ENCODE measurements at regions not wholly inside any gene's neighbourhood (a gene's known extent, or its start where the extent isn't known, plus 50 kb on each side); places are given as distances from the start of the nearest gene placed in this dataset.

- no peak for DNase-seq
Measured at GRCh38 chr20:57908704-57909630, 199.2 kb upstream of the PMEPA1 start.

DNA sequence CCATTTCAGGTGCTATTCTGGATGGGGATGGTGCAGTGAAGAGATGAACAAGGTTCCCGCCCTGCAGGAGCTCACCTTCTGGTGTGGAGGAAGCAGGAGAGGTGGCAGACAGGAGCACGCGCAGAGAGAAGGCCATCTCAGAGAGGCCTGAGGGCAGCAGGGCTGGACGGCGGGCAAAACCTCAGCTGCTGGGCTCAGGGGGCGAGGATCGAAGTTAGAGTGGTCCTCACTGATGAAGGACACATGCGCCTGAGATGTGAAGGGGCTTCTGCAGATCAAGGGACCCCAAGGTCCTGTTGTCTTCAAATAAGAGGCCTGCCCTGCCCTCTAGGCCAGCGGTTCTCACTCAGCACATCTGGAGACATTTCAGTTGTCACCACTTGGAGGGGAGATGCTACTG, 198.4 kb upstream of the PMEPA1 start:
- DNase-seq, result no peak

DNA sequence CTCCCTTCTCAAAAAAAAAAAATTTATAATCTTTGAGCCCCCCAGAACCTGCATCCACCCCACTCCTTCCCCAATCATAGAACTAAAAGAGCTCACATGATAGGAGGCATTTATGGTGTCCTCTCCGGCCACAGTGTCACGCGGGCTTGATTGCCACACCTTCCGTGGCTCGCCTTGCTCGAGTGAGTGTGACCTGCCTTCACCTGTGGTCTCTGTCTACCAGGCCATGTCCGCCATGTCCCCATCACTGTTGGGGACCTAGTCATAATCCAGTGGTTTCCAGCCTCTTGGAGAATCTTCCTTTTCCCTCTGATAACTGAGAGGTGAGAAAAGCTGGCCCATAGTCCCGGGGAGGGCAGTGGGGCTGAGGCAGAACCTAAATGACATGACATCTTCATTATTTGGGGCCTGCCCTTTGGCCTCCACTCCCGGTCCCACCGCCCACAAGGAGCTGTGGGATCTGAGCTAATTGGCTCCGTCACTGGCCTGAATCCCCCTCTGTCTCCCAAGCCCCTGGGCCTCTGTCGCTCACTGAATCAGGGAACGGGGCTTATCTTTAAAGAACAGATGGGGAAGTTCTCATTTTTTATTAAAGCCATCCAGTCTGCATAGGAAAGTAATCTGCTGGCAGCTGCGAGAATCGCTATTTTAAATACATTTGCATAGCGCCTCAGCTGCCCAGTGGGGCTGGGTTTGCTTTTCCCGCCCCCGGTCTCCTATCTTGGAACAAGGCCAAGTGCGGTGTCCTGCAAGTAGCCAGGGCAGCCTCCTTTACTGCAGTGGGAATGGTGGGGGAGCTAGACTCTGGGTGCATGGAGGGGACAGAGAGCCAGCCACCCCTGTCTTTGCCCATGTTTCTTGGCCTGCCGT, 197.6 kb upstream of the PMEPA1 start:
- no peak for DNase-seq

- no peak for DNase-seq
Measured at GRCh38 chr20:57905448-57905847, 195.6 kb upstream of the PMEPA1 start.

GRCh38 chr20:57904314-57905105, 194.7 kb upstream of the PMEPA1 start:
- DNase-seq, result no peak

GRCh38 chr20:57902473-57902872, 192.7 kb upstream of the PMEPA1 start:
- no peak for DNase-seq

GRCh38 chr20:57901526-57901925, 191.7 kb upstream of the PMEPA1 start:
- DNase-seq, result no peak

- DNase-seq, result no peak
Measured at GRCh38 chr20:57900226-57900905, 190.6 kb upstream of the PMEPA1 start.

DNA sequence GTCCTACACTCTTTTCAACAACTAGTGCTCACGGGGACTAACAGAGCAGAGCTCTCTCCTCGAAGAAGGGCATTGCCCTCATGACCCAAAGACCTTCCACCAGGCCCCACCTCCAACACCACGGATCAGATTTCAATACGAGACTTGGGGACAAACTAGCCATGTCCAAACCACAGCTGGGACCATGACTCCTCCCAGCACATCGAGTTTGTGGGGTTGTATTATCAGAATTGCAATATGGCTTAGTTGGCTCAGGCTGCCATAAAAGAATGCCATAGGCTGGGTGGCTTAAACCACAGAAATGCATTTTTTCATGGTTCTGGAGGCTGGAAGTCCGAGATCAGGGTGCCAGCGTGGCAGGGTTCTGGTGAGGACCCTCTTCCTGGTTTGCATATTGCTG, 189.7 kb upstream of the PMEPA1 start:
- DNase-seq, result no peak

GRCh38 chr20:57898332-57898731, 188.5 kb upstream of the PMEPA1 start:
- no peak for DNase-seq

DNA sequence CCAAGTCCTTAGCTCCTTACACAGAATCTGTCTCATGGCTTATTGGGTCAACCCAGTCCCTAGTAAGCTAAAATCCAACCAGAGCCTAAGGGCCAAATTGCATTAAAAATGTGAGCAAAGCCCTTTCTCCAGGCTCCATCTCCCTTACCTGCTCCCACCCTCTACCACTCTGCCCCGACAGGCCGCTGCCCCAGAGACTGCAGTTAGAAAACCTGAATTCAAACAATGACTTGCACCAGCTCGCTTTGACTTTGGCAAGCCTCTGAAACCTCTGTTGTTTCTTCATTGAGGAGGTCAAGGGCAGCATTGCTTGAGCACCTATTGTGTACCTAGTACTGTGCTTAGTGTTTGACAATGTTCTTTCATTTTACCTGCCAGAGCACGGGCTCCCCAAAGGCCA, 188.1 kb upstream of the PMEPA1 start:
- no peak for DNase-seq

DNA sequence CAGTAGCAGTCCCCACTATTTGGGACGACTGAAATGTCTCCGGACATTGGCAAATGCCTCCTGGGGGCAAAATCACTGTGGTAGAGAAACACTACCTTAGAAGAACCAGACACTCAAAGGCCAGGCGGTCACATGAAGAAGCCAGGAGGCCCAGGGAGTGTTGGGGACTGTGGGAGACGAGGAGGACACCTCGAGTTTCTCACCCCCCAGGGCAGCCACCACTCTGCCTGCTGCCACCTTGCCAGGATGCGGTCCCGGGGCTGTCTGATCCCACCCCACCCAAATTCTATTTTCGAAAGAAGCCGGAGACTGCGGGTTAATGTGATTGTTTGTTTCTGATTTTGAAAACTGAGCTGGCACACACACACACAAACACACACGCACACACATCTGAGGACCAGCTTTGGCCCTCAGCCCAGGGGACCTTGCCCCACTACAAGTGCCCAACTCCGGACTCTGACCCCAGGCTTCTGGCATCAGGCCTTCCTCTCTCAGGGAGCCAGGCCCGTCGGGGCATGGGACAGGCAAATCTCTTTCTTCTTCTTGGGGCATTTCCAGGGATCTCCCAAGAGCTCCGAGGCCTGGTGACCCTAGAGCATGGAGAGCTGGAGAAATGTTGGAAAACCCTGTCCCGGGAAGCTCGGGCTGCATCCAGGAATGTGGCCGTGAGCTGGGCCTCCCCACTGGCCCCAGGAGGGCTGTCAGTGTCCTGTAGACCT, 187.5 kb upstream of the PMEPA1 start:
- DNase-seq, result no peak

GRCh38 chr20:57896563-57896962, 186.7 kb upstream of the PMEPA1 start:
- no peak for DNase-seq

- no peak for DNase-seq
Measured at GRCh38 chr20:57896017-57896416, 186.2 kb upstream of the PMEPA1 start.

GRCh38 chr20:57895161-57895855, 185.5 kb upstream of the PMEPA1 start:
- no peak for DNase-seq

- DNase-seq, result no peak
Measured at GRCh38 chr20:57894522-57894921, 184.7 kb upstream of the PMEPA1 start.

- no peak for DNase-seq
Measured at GRCh38 chr20:57894096-57894495, 184.3 kb upstream of the PMEPA1 start.

- no peak for DNase-seq
Measured at GRCh38 chr20:57893366-57893999, 183.7 kb upstream of the PMEPA1 start.

DNA sequence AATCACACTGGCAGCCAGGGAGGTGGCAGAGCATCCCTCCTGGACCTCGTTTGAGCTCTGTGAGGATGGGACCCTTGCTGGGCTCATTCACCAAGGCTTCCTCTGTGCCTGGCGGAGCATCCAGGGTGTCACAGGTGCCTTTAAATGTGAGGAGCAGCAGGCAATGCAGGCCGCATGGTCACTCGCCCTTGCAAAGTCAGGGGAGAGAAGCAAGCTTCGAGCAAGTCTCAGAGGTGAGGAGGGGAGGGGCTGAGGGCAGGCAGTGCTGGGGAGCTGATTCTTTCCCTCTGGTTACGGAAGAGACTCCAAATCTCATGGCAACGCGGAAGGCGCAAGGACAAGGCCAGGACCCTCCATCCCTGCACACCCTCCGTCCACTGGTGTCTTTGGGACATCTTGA, 182.7 kb upstream of the PMEPA1 start:
- DNase-seq, result no peak

- DNase-seq, result no peak
Measured at GRCh38 chr20:57891014-57891413, 181.2 kb upstream of the PMEPA1 start.

Measured in activated CD4-positive, alpha-beta T cell treated with anti-CD3 and anti-CD28 coated beads, Interleukin-2, amount 50 U/mL, for 16 hours (primary cell).